GM19025 (cell line): ENCODE measurements at regions not wholly inside any gene's neighbourhood (a gene's known extent, or its start where the extent isn't known, plus 50 kb on each side); places are given as distances from the start of the nearest gene placed in this dataset.

Source experiments
- ATAC-seq: cut with Tn5 transposase; IDR thresholded peaks from one replicate; pipeline ENCODE4 v1.9.1; 2021; ENCODE audit warnings: mild to moderate bottlenecking, low read depth, moderate library complexity; ENCODE audit not compliant: unreplicated experiment

- no peak for ATAC-seq
Observed at GRCh38 chr5:68730220-68730978, 363.4 kb upstream of the SLC30A5 start.

- ATAC-seq, result no peak
Observed at GRCh38 chr5:68730979-68731654, 362.7 kb upstream of the SLC30A5 start.

GRCh38 chr5:68732251-68732650 lies 361.6 kb upstream of the SLC30A5 start:
- ATAC-seq, result no peak

DNA sequence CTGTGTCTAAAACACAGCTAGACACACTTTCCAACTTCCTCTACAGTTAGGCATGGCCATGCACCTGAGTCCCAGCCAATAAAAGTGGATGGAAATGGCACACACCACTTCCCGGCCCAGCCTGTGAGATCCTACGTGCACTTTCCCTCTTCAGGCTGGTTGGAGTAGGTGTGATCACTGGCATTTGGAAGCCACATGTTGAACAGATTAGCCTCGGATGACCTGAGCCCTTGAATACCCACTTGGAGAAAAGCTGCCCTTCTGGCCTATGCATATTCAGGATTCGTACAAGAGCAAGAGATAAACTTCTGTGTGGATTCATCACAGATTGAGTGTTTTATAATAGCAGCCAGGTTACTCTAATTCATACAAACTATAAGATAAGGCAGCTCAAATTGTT lies 359.0 kb upstream of the SLC30A5 start:
- ATAC-seq, result no peak

DNA sequence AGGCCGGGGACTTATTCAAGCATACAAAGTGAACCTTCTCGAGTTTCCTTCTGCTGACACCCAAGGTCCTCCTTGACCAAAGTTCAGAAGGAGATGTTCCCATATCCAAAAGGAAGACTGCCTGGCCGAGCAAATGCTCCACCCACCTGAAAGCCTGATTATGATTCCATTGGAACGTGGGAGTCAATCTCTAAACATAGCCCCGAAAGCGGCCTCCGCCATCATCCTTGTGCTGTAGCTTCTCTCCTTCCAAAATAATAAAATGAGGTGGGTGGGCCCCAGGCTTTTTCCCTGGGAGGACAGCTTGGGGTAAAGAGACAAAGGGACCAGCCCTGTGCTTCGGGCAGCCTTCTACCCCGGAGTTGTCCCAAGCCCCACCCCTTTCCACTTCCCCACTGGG lies 355.6 kb upstream of the SLC30A5 start:
- no peak for ATAC-seq

DNA sequence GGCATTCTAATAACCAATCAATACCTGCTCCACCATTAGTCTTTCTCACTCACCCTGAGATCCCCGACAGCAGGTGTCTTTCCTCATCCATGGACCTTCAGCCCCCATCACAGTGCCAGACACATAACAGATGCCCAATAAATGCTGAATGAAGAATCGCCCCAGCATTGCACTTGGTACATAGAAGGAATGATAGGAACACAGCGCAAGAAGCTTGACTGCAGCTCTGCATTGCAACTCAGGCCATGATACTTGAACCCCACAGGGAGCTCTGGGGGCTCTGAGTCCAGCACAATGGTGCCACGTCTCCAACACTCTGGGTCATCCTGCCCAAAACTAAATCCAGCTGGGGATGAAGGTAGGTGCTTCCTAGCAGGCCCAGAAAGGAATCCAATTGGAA lies 355.0 kb upstream of the SLC30A5 start:
- ATAC-seq, result no peak

DNA sequence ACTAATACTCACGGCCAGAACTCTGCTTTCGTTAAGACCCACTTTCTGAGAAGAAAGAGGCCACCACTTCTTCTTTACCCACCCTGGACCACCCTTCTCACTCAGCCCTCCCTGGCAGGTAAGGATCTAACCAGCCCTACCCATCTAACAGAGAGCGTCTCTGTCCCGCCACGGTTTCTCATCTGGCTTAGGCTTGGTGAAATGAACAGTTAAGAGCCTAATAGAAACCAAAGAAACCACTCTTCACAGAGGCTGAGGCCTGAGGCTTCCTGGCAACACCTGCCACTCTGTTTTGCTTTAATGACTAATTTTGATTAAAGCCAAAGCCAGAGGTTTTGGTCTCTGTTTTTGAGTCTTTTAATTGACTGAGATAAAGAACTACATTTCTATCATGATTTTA lies 354.1 kb upstream of the SLC30A5 start:
- peak; percentile 75 for ATAC-seq

DNA sequence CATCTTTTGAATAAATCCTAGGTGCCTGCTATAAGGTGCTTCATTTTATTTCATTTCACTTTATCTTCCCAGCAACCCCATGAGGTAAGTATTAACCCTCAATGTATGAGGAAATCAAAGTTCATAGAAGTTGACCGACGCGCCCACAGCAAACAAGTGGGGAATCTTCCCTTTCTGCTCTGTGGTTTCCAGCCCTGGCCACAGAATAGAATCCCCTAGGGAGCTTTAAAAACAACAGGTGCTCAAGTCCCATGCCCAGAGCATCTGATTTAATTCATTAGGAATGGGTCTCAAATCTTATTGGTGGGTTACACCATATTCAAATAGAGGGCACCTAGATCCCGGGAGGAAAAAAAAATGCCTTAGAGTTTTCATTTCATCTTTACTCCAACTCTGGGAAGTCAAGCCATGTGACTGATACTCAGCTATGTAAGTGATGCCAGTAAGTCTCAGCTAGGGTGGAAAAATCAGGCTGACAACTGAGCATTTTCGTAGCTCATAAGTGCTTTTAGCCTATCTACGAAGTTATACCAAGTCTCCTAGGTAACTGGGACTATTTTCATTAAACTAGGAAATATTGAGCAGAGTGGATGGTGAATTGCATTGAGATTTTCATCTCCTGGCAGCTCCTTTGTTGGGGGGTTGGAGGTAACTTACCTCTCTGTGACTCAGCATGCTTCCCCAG lies 353.4 kb upstream of the SLC30A5 start:
- peak; percentile 67 for ATAC-seq

DNA sequence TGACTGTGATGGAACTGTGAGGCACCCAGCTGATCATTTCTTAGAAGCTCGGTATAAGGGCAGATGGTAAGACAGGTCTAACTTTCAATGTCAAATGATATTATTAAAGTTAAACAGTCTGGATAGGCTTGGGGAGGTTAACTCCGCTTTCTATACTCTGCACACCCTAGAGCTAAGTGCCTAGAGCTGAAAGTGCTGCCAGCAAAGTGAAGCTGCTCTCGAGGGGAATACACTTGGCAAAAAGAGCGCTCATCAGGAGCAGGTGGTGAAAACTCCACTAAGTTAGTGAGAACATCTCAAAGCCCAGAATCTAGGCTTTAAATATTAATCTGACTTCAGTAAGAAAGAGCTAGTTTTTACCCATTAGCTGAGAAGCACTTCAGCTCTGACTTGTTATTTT lies 349.6 kb upstream of the SLC30A5 start:
- no peak for ATAC-seq

- ATAC-seq, result no peak
Observed at GRCh38 chr5:68745448-68745847, 348.4 kb upstream of the SLC30A5 start.

GRCh38 chr5:68746220-68746619 lies 347.6 kb upstream of the SLC30A5 start:
- no peak for ATAC-seq

GRCh38 chr5:68746643-68747420 lies 347.0 kb upstream of the SLC30A5 start:
- no peak for ATAC-seq

DNA sequence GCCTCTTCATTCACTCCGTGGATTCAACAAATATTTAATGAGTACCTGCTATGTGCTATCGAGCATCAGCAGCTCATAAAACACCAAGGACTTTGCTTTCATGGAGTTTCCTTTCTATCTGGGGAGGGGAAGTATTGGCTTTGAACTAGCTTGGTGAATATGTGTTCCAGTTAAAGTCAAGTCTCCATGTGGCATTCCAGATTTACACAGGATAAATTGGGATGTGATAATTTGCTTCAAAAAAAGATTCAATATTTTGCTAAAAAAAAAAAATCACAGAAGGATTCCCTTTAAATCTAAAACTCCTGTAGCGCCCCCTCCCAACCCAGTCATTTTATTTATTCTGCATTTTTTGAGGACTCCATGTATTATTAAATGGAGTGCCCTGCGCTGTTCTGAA lies 346.3 kb upstream of the SLC30A5 start:
- ATAC-seq, result no peak

DNA sequence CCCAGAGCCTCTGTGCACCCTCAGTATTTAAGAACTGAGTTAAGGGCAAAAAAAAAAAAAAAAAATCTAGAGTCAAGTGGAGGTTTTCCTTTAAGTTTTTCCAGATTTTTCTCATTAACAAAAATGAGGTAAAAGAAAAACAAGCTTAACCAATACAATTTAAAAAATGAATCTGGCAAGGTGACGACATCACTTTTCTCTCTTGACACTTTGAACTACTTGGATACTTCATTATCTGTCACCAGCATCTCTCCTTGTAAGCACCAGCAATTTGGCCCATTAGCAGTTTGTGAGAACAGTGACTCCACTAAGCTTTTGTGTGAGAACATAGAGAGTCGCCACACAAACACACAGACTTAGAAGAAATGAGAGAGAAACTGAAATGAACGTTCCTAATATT lies 345.7 kb upstream of the SLC30A5 start:
- ATAC-seq, result no peak

DNA sequence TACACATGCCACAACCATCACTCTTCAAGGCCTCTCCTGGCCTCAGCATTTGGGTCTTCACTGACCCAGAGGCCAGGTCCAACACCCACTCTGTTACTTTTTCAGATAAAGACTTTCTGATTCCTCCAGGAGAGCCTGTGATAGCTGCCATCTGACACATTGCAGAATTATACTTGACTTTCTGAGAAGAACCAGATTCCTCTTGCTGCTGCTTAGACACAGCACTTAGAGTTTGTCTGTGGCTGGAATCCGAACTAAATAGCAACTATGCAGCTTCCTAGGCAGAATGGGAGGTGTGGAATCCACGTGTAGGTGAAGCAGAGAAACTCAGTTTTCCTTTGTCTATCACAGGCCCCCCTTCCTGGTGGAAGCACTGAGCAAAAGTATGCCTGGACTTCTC lies 344.7 kb upstream of the SLC30A5 start:
- ATAC-seq, result no peak

DNA sequence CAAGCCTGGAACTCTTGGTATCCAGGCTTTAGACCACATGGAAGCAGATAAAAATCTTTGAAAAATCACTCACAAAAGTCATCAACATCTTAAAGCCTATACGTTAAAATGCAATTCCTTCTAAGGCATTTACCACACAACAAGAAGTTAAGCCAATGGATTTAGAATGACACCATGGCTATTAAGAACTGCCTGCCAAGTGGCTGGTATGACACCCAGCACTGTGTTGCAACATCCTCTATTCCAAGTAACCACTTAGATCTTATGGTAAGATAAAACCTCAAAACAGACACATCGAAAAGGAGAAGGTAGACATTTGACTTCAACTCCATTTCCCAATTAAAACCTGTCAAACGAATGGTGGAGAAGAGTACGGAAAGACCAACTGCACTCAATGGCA lies 344.2 kb upstream of the SLC30A5 start:
- no peak for ATAC-seq

GRCh38 chr5:68751661-68752060 lies 342.2 kb upstream of the SLC30A5 start:
- ATAC-seq, result no peak

DNA sequence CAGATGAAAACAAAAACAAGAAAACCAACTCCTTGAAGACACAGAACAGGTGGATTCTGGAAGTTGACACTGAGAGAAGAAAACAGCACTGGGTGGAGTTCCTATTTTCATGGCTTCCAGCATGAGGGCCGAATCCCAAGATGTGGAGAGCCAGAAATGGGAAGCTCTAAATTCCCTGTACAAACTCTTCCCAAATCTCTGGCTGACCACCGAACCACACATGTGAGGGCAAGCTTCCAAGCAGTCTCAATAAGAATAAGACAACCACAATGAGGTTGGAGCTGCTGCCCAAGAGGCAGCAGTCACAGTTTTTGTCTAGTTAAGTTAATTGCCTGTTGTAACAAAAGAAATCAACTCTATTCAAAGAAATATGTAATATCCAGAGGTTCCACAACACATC lies 339.3 kb upstream of the SLC30A5 start:
- ATAC-seq, result no peak

- no peak for ATAC-seq
Observed at GRCh38 chr5:68755293-68755692, 338.5 kb upstream of the SLC30A5 start.

DNA sequence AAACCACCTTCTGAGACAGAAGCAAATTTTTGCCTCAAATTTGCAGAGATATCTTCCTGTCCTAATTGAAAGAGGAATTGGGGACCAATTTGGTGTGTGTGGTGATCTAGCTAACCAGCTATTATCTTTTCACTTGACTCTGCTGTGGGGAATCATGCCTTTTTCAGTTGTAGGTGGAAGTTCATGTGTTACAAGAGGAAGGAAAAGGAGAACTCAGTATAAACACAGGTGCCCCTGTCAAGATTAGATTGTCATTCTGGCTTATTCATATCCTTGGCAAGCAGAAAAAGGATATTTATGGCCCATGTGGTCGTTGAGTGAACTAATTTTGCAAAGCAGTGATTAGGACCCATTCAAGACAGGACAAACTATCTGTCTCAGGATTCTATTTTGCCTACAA lies 336.8 kb upstream of the SLC30A5 start:
- no peak for ATAC-seq

DNA sequence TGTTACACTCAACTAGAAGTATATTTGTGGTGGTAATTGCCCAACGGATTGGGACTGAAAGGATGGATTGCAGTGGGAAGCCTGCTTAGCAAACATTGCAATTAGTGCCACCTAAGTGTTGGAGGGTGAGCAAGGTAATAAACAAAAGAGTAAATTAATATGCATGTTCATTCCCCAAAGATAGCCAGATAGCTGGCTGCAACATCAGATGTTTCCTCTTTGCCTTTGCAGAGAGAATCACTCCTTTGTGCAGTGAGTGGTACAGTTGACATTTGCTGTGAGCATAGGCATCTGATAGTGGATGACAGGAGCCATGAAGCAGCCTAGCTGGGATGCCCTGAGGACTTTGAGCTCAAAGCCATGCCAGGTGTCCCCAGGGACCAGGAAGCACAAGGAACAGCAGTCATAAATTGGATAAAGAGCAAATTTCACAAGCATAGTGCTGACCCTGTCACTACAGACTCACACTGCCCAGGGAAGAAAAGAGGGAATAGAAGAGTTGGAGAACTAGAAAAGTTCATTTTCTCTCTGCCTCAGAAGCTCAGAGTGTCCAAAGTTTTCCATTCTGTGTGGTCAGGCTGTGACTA lies 336.1 kb upstream of the SLC30A5 start:
- ATAC-seq, result no peak
